ENCODE measurements at regions not wholly inside any gene's neighbourhood (a gene's known extent, or its start where the extent isn't known, plus 50 kb on each side); places are given as distances from the start of the nearest gene placed in this dataset.

GRCh38 chr6:121535777-121536176 lies 100.3 kb downstream of the GJA1 start:
- Histone ChIP-seq H3K27me3 (ENCODE audit: control insufficient read depth, insufficient read depth, low read length) (no peaks in the 10 kb centered on the region), H3K36me3 (ENCODE audit: control insufficient read depth, insufficient read depth, low read length) (no peaks in the 10 kb centered on the region), H3K4me3 (ENCODE audit: low read depth, low read length) (no peak overlapping the region)
- TF ChIP-seq CTCF (IDR thresholded peaks at IDR 0.05; ENCODE audit: insufficient read depth, low read length, poor library complexity, severe bottlenecking) = no peak
- no peak for DNase-seq (ENCODE audit: low read depth)

- no peaks in the 10 kb centered on the region for H3K27me3 ChIP-seq (ENCODE audit: control insufficient read depth, insufficient read depth, low read length)
- H3K36me3 ChIP-seq (ENCODE audit: control insufficient read depth, insufficient read depth, low read length) = no peaks in the 10 kb centered on the region
- no peak for TF ChIP-seq CTCF (IDR thresholded peaks at IDR 0.05; ENCODE audit: insufficient read depth, low read length, poor library complexity, severe bottlenecking)
- no peak for DNase-seq (ENCODE audit: low read depth)
- H3K4me3 ChIP-seq (ENCODE audit: low read depth, low read length) = no peak overlapping the region
Observed at GRCh38 chr6:121536345-121536744, 100.9 kb downstream of the GJA1 start.

- no peak for TF ChIP-seq CTCF (IDR thresholded peaks at IDR 0.05; ENCODE audit: insufficient read depth, low read length, poor library complexity, severe bottlenecking)
- H3K36me3 ChIP-seq (ENCODE audit: control insufficient read depth, insufficient read depth, low read length) = no peaks in the 10 kb centered on the region
- H3K27me3 ChIP-seq (ENCODE audit: control insufficient read depth, insufficient read depth, low read length) = no peaks in the 10 kb centered on the region
- DNase-seq (ENCODE audit: low read depth) = no peak
- H3K4me3 ChIP-seq (ENCODE audit: low read depth, low read length) = no peak overlapping the region
Observed at GRCh38 chr6:121539439-121539838, 104.0 kb downstream of the GJA1 start.

- no peak for TF ChIP-seq CTCF (IDR thresholded peaks at IDR 0.05; ENCODE audit: insufficient read depth, low read length, poor library complexity, severe bottlenecking)
- H3K27me3 ChIP-seq (ENCODE audit: control insufficient read depth, insufficient read depth, low read length) = no peaks in the 10 kb centered on the region
- no peak overlapping the region for H3K4me3 ChIP-seq (ENCODE audit: low read depth, low read length)
- no peaks in the 10 kb centered on the region for H3K36me3 ChIP-seq (ENCODE audit: control insufficient read depth, insufficient read depth, low read length)
- no peak for DNase-seq (ENCODE audit: low read depth)
Observed at GRCh38 chr6:121540210-121540609, 104.8 kb downstream of the GJA1 start.

- Histone ChIP-seq H3K27me3 (ENCODE audit: control insufficient read depth, insufficient read depth, low read length) (no peaks in the 10 kb centered on the region), H3K36me3 (ENCODE audit: control insufficient read depth, insufficient read depth, low read length) (no peaks in the 10 kb centered on the region), H3K4me3 (ENCODE audit: low read depth, low read length) (no peak overlapping the region)
- DNase-seq (ENCODE audit: low read depth) = no peak
- no peak for TF ChIP-seq CTCF (IDR thresholded peaks at IDR 0.05; ENCODE audit: insufficient read depth, low read length, poor library complexity, severe bottlenecking)
Observed at GRCh38 chr6:121544691-121545090, 109.2 kb downstream of the GJA1 start.

- DNase-seq (ENCODE audit: low read depth) = no peak
Observed at GRCh38 chr6:121548131-121548530, 112.7 kb downstream of the GJA1 start.

More at GRCh38 chr6:121548131-121548530, 112.7 kb downstream of the GJA1 start:
- H3K4me3 ChIP-seq (ENCODE audit: low read depth, low read length) = no peak overlapping the region
- H3K27me3 ChIP-seq (ENCODE audit: control insufficient read depth, insufficient read depth, low read length) = no peaks in the 10 kb centered on the region
- no peaks in the 10 kb centered on the region for H3K36me3 ChIP-seq (ENCODE audit: control insufficient read depth, insufficient read depth, low read length)
- TF ChIP-seq CTCF (IDR thresholded peaks at IDR 0.05; ENCODE audit: insufficient read depth, low read length, poor library complexity, severe bottlenecking) = no peak

Data from kidney epithelial cell (primary cell).